ENCODE measurements at regions not wholly inside any gene's neighbourhood (a gene's known extent, or its start where the extent isn't known, plus 50 kb on each side); places are given as distances from the start of the nearest gene placed in this dataset.
A peak's percentile ranks its signal among the peaks of the same experiment; 100 is the strongest.

- peak overlapping the region; percentile 31 for H3K27ac Mint-ChIP-seq
- no peak overlapping the region for H3K4me3 Mint-ChIP-seq (ENCODE audit: low read depth)
- H3K4me1 Mint-ChIP-seq (ENCODE audit: low read depth) = no peaks in the 10 kb centered on the region
- no peak for TF ChIP-seq CTCF (IDR thresholded peaks at IDR 0.05; ENCODE audit: unreplicated experiment)
- no peaks in the 10 kb centered on the region for H3K9me3 Mint-ChIP-seq (ENCODE audit: low read depth)
- H3K27me3 Mint-ChIP-seq = no peaks in the 10 kb centered on the region
- no peaks in the 10 kb centered on the region for H3K36me3 Mint-ChIP-seq (ENCODE audit: insufficient read depth)
- no peak for DNase-seq (ENCODE audit: low spot score, unreplicated experiment)
Observed at GRCh38 chr15:47301481-47301880, 415.8 kb upstream of the SEMA6D start.

- no peak for TF ChIP-seq CTCF (IDR thresholded peaks at IDR 0.05; ENCODE audit: unreplicated experiment)
- Mint-ChIP-seq H3K27me3 (no peaks in the 10 kb centered on the region), H3K4me3 (ENCODE audit: low read depth) (no peak overlapping the region), H3K4me1 (ENCODE audit: low read depth) (no peaks in the 10 kb centered on the region), H3K27ac (no peak overlapping the region), H3K36me3 (ENCODE audit: insufficient read depth) (no peaks in the 10 kb centered on the region), H3K9me3 (ENCODE audit: low read depth) (no peaks in the 10 kb centered on the region)
- DNase-seq (ENCODE audit: low spot score, unreplicated experiment) = no peak
Observed at GRCh38 chr15:47304656-47305055, 412.6 kb upstream of the SEMA6D start.

GRCh38 chr15:47312161-47312560, 405.1 kb upstream of the SEMA6D start:
- TF ChIP-seq CTCF (IDR thresholded peaks at IDR 0.05; ENCODE audit: unreplicated experiment) = no peak
- Mint-ChIP-seq H3K4me3 (ENCODE audit: low read depth) (no peak overlapping the region), H3K9me3 (ENCODE audit: low read depth) (peaks cover 10% of the 10 kb centered on the region), H3K36me3 (ENCODE audit: insufficient read depth) (peaks cover 2% of the 10 kb centered on the region), H3K27ac (no peak overlapping the region), H3K27me3 (no peaks in the 10 kb centered on the region), H3K4me1 (ENCODE audit: low read depth) (no peaks in the 10 kb centered on the region)
- no peak for DNase-seq (ENCODE audit: low spot score, unreplicated experiment)

GRCh38 chr15:47326410-47327333, 390.6 kb upstream of the SEMA6D start:
- H3K27ac Mint-ChIP-seq = no peak overlapping the region
- DNase-seq (ENCODE audit: low spot score, unreplicated experiment) = no peak
- H3K36me3 Mint-ChIP-seq (ENCODE audit: insufficient read depth) = no peaks in the 10 kb centered on the region
- H3K27me3 Mint-ChIP-seq = peaks cover 5% of the 10 kb centered on the region
- H3K9me3 Mint-ChIP-seq (ENCODE audit: low read depth) = no peaks in the 10 kb centered on the region
- TF ChIP-seq CTCF (IDR thresholded peaks at IDR 0.05; ENCODE audit: unreplicated experiment) = no peak
- H3K4me1 Mint-ChIP-seq (ENCODE audit: low read depth) = peaks cover 2% of the 10 kb centered on the region
- no peak overlapping the region for H3K4me3 Mint-ChIP-seq (ENCODE audit: low read depth)

GRCh38 chr15:47331829-47332393, 385.4 kb upstream of the SEMA6D start:
- Mint-ChIP-seq H3K27me3 (peaks cover 5% of the 10 kb centered on the region), H3K27ac (no peak overlapping the region), H3K4me3 (ENCODE audit: low read depth) (no peak overlapping the region), H3K9me3 (ENCODE audit: low read depth) (no peaks in the 10 kb centered on the region), H3K4me1 (ENCODE audit: low read depth) (peaks cover 15% of the 10 kb centered on the region), H3K36me3 (ENCODE audit: insufficient read depth) (no peaks in the 10 kb centered on the region)
- no peak for DNase-seq (ENCODE audit: low spot score, unreplicated experiment)
- no peak for TF ChIP-seq CTCF (IDR thresholded peaks at IDR 0.05; ENCODE audit: unreplicated experiment)

Data from progenitor cell of endocrine pancreas (in vitro differentiated cells).